PC-9 (cell line): ENCODE measurements at regions not wholly inside any gene's neighbourhood (a gene's known extent, or its start where the extent isn't known, plus 50 kb on each side); places are given as distances from the start of the nearest gene placed in this dataset.
A peak's percentile ranks its signal among the peaks of the same experiment; 100 is the strongest.

Experiments
- BruUV-seq: library from RNA; stranded (reverse); fragments of 400-500 nt; replicated peaks from 2 replicates; lab custom pipeline; 2021; lab: Mats Ljungman, UMichigan
- CTCF ChIA-PET: fragments of 300-600 bp; sonication (Branson Sonifier 250); formaldehyde crosslinking; loops from one replicate; lab custom pipeline; 2022; ENCODE audit warnings: antibody characterized with exemption; lab: Charles Lee
- POLR2A ChIA-PET: fragments of 300-600 bp; sonication (Branson Sonifier 250); formaldehyde crosslinking; loops from one replicate; lab custom pipeline; 2022; ENCODE audit warnings: antibody characterized with exemption; ENCODE audit not compliant: unreplicated experiment; lab: Charles Lee
- DNase-seq, 2 experiments: peaks; one replicate each; pipeline versions ENCODE4 v3.0.0 to v3.0.0-alpha.2; 2015 to 2022; ENCODE audit warnings: mixed read lengths in 1 of 2
- H2AFZ ChIP-seq: fragments of 200-600 bp; sonication (generic); 2 replicates; pipeline ENCODE4 v1.8.1; 2017; ENCODE audit warnings: antibody characterized with exemption
- H3F3A ChIP-seq: fragments of 200-600 bp; sonication (generic); 2 replicates; pipeline ENCODE4 v1.8.1; 2017; ENCODE audit warnings: antibody characterized with exemption, mild to moderate bottlenecking, low read depth; ENCODE audit not compliant: insufficient read depth
- H3K27ac ChIP-seq: fragments of 200-600 bp; sonication (generic); 2 replicates; pipeline ENCODE4 v1.6.1; 2016; ENCODE audit warnings: mixed run types
- H3K27me3 ChIP-seq: fragments of 200-600 bp; sonication (generic); 2 replicates; pipeline ENCODE4 v1.6.1; 2016; ENCODE audit warnings: low read depth, mixed run types; ENCODE audit not compliant: insufficient read depth
- H3K36me3 ChIP-seq: fragments of 200-600 bp; sonication (generic); 2 replicates; pipeline ENCODE4 v1.6.1; 2016; ENCODE audit warnings: low read depth, mixed run types
- H3K4me1 ChIP-seq: fragments of 200-600 bp; sonication (generic); replicated peaks from 2 replicates; pipeline ENCODE4 v1.6.1; 2016; ENCODE audit warnings: mixed run types; ENCODE audit not compliant: insufficient read depth
- H3K4me2 ChIP-seq: fragments of 200-600 bp; sonication (generic); 2 replicates; pipeline ENCODE4 v1.6.1; 2017; ENCODE audit warnings: mixed run types
- H3K4me3 ChIP-seq: fragments of 200-600 bp; sonication (generic); 2 replicates; pipeline ENCODE4 v1.6.1; 2016; ENCODE audit warnings: mixed run types
- H3K79me2 ChIP-seq: fragments of 200-600 bp; sonication (generic); 2 replicates; pipeline ENCODE4 v1.6.1; 2017; ENCODE audit warnings: low read depth, mixed run types
- H3K9me2 ChIP-seq: fragments of 200-600 bp; sonication (generic); 2 replicates; pipeline ENCODE4 v1.8.1; 2017; ENCODE audit warnings: mild to moderate bottlenecking; ENCODE audit not compliant: insufficient read depth
- H3K9me3 ChIP-seq: fragments of 200-600 bp; sonication (generic); 2 replicates; pipeline ENCODE4 v1.8.1; 2016; ENCODE audit warnings: low read depth; ENCODE audit not compliant: insufficient read depth
- H4K20me1 ChIP-seq: fragments of 200-600 bp; sonication (generic); 2 replicates; pipeline ENCODE4 v1.8.1; 2017; ENCODE audit not compliant: insufficient read depth
- CTCF ChIP-seq: fragments of 200-600 bp; sonication (generic); conservative IDR thresholded peaks from 2 replicates; pipeline ENCODE4 v1.6.1; 2017; ENCODE audit warnings: mixed run types, antibody characterized with exemption, mild to moderate bottlenecking, moderate library complexity
- EZH2 ChIP-seq: fragments of 200-600 bp; sonication (generic); IDR thresholded peaks from 2 replicates; pipeline ENCODE4 v1.8.0; 2017; ENCODE audit warnings: antibody characterized with exemption, low read depth
- intact Hi-C: fragments of 100-400 bp; cut with micrococcal nuclease; formaldehyde crosslinking; loops from one replicate; pipeline ENCODE4 v1.10.0; 2022; ENCODE audit not compliant: unreplicated experiment

GRCh38 chr1:97010566-97011264, 289.1 kb downstream of the PTBP2 start:
- Histone ChIP-seq H3K27ac (no peak overlapping the region), H3K36me3 (no peaks in the 10 kb centered on the region), H3K79me2 (no peaks in the 10 kb centered on the region), H3F3A (no peaks in the 10 kb centered on the region), H2AFZ (no peak overlapping the region), H3K9me2 (no peaks in the 10 kb centered on the region), H3K4me2 (no peak overlapping the region), H3K4me3 (no peak overlapping the region), H3K4me1 (no peaks in the 10 kb centered on the region), H4K20me1 (no peaks in the 10 kb centered on the region), H3K27me3 (no peaks in the 10 kb centered on the region), H3K9me3 (no peaks in the 10 kb centered on the region)
- POLR2A ChIA-PET, result interaction anchor here (0.7 kb wide), 1 partner anchor 248 kb away, joined by 3 read pairs; no protein-coding TSS in a partner anchor
- no TSS peak for BruUV-seq
- TF ChIP-seq CTCF (no peak), EZH2 (no peak)
- CTCF ChIA-PET, result no interaction called here
- intact Hi-C loops, result no loop called here
- DNase-seq, result no peak

- POLR2A ChIA-PET, result no interaction called here
- DNase-seq, result no peak
- no TSS peak for BruUV-seq
- Histone ChIP-seq H4K20me1 (no peaks in the 10 kb centered on the region), H3K4me3 (no peak overlapping the region), H3K9me2 (no peaks in the 10 kb centered on the region), H3K79me2 (no peaks in the 10 kb centered on the region), H3F3A (no peaks in the 10 kb centered on the region), H2AFZ (no peak overlapping the region), H3K27me3 (no peaks in the 10 kb centered on the region), H3K27ac (no peak overlapping the region), H3K36me3 (no peaks in the 10 kb centered on the region), H3K4me2 (no peak overlapping the region), H3K4me1 (no peaks in the 10 kb centered on the region), H3K9me3 (no peaks in the 10 kb centered on the region)
- intact Hi-C loops, result no loop called here
- TF ChIP-seq CTCF (no peak), EZH2 (no peak)
- CTCF ChIA-PET, result no interaction called here
These were observed 291.6 kb downstream of the PTBP2 start for GRCh38 chr1:97013136-97013535.

- H3K27ac ChIP-seq, result no peak overlapping the region
- no peaks in the 10 kb centered on the region for H3K79me2 ChIP-seq
- H4K20me1 ChIP-seq, result no peaks in the 10 kb centered on the region
- intact Hi-C loops, result no loop called here
- no peaks in the 10 kb centered on the region for H3K27me3 ChIP-seq
- no peaks in the 10 kb centered on the region for H3K9me2 ChIP-seq
- no peak overlapping the region for H3K4me3 ChIP-seq
- no TSS peak for BruUV-seq
- DNase-seq, result no peak
- H3K36me3 ChIP-seq, result no peaks in the 10 kb centered on the region
- H2AFZ ChIP-seq, result 0 out of 2 replicates have a peak overlapping the region, but pooled peaks have one; percentile 15
- no peaks in the 10 kb centered on the region for H3K4me1 ChIP-seq
- ChIA-PET POLR2A (no interaction called here), CTCF (no interaction called here)
- no peaks in the 10 kb centered on the region for H3K9me3 ChIP-seq
- no peaks in the 10 kb centered on the region for H3F3A ChIP-seq
- H3K4me2 ChIP-seq, result no peak overlapping the region
- TF ChIP-seq CTCF (no peak), EZH2 (no peak)
These were observed 292.4 kb downstream of the PTBP2 start for GRCh38 chr1:97013941-97014340.
